Skin of body (tissue), 1 donor: ENCODE measurements at regions not wholly inside any gene's neighbourhood (a gene's known extent, or its start where the extent isn't known, plus 50 kb on each side); places are given as distances from the start of the nearest gene placed in this dataset.
A peak's percentile ranks its signal among the peaks of the same experiment; 100 is the strongest.
"Not testable (repeated sequence)": the region's sequence is repeated elsewhere in the genome, so short reads cannot be mapped to it uniquely, and the experiment has no call there.

ENCODE experiments used
- DNase-seq: peaks from one replicate; lab custom pipeline; 2025; lab: John Stamatoyannopoulos, UW

GRCh38 chr2:118791483-118791882 is 56.0 kb downstream of the EN1 start:
- DNase-seq: peak; percentile 67

- no peak for DNase-seq
Measured at GRCh38 chr2:118786746-118787145, 60.7 kb downstream of the EN1 start.

GRCh38 chr2:118784860-118785259 is 62.6 kb downstream of the EN1 start:
- no peak for DNase-seq

DNA sequence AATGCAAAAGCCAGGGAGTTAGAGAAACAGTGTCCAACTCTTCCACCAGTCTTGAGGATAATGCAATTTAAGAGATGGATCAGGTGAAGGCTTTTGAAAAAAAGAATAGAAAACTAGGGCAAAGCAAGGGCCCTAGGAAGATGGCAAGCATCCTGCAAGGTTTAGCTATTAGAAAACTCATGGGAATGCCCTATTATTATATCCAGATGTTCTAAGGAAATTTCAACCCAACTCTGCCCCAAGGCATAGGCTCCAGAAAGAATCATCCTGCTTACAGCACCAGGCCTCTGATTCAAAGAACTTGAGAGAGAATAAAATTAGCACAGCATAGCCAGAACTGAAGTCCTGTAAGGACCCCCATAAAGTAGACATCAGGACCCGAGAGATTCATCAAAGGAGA is 68.1 kb downstream of the EN1 start:
- DNase-seq: no peak

DNA sequence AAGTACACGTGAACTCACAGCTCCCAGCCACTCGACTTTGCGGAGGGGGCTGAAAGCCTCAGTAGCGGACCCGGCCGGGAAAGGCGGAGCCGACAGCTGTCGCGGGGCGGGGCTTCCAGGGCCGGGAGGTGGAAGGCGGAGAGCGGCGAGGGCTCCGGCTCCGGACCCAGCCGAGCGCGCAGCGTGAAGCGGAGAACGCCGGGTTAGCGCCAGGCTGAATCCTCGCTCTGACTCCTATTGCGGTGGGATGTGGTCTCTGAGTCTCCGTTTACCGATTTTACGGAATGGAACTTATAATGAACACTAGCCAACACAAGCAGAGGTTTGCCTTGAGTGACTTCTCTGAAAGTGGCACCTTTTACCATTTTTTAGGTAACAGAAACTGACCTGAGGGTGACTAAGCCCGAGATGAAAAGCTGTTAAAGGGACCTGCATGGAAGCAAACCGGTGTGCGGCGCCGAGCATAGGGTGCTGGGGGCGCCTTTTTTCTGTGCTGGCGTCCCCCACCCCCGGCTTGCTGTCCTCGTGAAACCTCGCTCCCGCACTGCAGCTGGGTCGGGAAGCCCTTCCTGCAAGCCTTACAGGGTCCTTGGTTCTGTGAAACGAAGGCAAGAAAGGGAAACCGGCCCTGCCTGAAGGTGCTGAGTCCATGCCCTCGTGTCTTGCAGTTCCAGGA is 72.9 kb downstream of the EN1 start:
- no peak for DNase-seq

DNA sequence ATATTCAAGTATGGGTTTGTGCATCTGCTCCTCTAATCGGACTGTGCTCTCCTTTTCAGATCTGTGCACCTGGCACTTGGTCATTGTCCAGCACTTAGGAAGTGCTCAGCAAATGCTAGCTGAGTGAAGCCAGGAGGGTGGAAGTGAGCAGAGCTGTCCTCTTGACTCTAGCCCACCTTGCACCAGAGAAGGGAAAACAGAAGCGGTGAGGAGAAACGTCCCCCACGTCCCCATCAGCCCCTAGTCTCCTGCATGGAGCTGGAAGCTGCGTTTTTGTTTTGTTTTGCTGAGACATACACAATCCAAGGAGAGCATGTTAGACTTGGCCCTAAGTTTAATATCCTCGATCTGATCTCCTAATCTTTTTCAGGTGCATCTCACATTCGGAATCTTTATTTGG is 73.6 kb downstream of the EN1 start:
- no peak for DNase-seq

DNA sequence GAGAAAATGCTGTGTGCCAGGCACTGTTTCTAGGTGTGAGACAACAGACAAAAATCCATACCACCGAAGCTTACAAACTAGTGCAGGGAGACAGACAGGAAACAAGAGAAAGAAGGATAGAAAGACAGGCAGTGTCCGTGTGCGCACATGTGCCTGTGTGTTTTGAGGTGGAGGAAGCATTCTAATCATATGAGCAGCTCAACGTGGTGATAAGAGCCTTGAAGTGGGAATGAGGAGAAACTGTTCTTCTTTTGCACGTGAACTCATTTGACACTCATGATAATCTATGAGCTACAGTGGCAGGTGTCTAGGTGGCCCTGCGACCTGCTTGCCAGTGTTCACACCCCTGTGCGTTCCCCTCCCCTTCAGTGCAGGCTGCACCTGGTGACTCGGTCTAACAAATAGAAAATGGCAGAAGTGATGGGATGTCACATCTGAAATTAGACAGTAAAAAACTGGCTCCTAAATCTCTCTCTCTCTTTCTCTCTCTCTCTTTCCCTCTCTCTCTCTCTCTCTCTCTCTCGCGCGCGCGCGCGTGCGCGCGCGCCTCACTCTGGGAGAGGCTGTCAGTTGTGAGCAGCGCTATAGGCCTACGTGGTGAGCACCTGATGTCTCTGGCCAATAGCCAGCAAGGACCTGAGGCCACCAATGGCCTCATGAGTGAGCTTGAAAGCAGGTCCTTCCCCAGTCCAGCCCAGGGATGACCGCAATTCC is 74.8 kb downstream of the EN1 start:
- DNase-seq: no peak

GRCh38 chr2:118769707-118770400 is 77.6 kb downstream of the EN1 start:
- DNase-seq: no peak

GRCh38 chr2:118766871-118767270 is 80.6 kb downstream of the EN1 start:
- DNase-seq: no peak

DNA sequence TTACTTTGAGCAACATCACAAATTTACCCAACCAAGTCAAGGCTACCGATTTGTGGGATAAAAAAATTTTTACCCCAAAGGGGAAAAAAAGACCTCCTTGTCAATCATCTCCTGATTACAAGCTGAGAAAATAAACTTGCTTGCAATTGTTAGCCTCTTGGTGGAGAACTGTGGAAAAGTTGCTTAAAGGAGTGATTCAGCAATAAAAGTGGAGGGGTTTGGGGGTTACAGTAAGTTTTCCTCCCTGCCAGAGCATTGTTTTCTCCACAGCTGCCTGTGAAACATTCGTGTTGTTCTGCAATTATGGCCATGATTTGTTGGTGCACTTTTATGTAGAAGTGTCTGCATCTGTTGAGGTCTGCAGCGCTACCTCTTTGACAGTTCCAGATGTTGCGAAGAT is 82.6 kb downstream of the EN1 start:
- no peak for DNase-seq

DNA sequence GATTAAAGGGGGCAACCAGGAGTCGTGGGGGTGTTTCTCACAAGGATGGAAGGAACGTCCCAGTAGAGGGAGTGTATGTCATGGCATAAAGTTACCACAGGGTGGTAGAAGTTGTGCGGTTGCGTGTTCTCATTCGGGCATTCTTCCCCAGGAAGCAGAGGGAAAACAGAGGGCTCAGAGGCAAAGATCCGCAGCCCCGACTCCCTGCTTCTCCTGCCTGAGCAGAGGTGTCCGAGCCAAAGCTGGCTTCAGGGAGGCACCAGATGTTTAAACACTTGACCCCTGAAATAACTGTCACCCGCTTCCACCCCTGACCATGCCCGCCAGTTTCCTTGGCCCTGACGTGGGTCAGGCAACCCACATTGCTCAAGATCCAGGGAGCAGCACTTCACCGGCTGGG is 83.7 kb downstream of the EN1 start:
- DNase-seq: no peak

GRCh38 chr2:118762290-118762689 is 85.2 kb downstream of the EN1 start:
- DNase-seq: no peak

DNA sequence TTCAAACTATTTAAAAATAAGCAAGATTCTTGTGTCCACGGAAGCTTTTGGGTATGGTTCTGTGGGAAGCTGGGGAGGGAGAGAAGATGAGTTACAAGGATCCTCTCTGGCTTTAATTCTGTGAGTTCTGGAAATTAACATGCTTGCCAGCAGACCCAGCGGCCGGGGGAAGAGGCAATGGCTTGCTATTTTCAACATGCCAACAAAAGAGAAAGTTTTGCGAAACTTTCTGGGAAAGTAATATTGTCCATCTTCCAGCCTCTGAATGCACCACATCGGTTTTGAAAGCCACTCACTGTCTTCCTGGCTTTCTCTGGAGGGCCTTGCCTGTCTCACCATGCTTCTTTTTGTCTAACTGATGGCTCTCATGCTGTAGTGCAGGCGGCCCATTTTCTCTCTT is 85.7 kb downstream of the EN1 start:
- no peak for DNase-seq

DNA sequence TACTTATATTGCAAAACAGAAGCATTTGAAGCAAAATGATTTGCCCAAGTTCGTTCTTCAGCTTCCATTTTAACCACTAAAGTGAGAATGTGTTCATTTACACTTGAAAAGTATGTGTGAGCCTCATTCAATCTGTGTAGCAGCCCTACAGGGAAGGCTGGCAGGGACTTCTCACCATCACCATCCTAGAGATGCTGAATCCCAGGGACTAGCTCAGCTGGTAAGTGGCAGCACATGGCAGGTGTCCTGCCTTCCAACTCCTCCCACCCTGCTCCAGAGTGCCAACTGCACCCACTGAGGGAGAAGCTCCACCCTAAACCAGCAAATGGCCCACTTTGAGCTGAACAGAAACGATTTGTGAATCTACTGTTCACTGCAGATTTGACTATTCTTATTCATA is 91.5 kb downstream of the EN1 start:
- no peak for DNase-seq

- no peak for DNase-seq
Measured at GRCh38 chr2:118755384-118755783, 92.1 kb downstream of the EN1 start.

GRCh38 chr2:118752762-118753429 is 94.6 kb downstream of the EN1 start:
- no peak for DNase-seq

DNA sequence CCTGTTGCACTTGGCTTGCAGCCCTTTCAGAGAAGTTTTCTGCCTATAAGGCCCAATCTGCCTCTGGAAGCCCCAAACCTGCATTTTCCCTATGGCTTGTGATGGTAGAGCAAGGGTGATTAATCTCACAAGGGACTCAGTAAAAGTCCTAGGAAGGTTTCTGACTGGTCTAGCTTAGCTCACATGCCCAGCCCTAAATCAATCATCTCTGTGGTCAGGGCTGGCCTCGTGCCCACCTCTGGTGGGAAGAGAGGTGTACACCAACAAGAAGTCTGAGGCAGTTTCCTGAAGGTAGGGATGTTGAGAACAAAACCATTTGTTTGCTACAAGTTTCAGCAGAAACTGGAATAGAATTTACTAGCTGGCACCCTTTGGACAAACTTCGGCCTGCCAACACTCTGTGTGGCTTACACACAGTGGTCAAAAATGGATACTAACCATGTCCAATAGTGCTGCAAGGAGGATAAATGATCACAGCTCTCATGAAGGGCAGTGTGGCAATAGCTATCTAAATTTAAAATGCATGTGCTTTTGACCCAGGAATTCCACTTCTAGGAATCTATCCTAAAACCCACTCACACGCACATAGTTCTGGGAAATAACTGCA is 96.4 kb downstream of the EN1 start:
- DNase-seq: no peak

DNA sequence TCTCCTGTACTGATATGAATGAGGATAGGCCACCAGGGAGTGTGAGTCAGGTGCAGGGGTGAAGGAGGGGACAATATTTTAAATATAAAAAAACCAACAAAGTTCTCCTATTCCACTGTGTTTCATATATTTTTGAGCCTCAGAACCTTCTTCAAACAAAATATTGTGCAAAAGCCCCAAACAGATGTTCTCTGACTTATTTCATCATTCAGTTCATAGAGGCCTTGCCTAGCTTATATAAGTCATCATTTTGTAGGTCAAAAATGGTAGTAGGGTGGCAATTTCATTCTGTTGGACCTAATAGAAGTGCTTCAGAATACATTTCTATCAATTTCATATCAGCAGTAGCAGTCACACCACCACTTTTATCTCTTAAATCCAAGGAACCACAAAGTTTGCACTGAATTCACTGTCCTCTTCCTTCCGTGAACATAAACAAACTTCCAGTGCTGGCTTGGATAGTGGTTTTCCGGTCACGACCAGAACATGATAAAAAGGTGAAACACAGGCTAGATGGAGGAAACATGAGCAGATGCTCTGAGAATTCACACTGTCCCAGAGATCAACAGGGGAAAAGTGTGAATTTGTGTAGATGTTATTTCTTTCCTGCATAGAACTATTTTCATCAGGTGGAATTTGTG is 99.1 kb downstream of the EN1 start:
- DNase-seq: no peak

DNA sequence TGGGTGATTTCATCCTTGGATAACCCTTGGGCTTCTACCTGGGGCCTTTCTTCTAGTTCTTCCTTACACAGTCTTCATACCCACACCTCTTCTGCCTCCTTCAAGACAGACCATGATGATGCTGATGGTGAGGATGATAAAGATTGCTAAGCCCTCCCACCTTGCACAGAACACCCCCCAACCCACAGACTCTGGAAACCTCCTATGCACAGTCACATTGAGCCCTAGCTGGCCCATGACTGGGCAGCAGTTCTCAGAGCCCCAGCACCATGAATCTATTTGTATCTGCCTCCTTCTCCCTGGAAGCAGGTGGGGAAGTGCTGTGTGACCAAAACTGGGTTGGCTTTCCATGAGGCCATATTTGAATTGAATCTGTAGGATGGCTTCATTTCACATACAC is 99.8 kb downstream of the EN1 start:
- no peak for DNase-seq

- DNase-seq: no peak
Measured at GRCh38 chr2:118747066-118747465, 100.4 kb downstream of the EN1 start.

DNA sequence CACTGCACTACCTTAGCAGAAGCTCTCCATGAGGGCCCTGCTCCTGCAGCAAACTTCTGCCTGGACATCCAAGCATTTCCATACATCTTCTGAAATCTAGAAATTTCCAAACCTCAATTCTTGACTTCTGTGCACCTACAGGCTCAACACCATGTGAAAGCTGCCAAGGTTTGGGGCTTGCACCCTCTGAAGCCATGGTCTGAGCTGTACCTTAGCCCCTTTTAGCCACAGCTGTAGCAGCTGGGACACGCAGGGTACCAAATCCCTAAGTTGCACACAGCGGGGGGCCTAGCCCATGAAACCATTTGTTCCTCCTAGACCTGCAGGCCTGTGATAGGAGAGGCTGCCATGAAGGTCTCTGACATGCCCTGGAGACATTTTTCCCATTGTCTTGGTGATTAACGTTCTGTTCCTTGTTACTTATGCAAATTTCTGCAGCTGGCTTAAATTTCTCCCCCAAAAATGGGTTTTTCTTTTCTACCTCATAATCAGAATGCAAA is 102.7 kb downstream of the EN1 start:
- DNase-seq: not testable (repeated sequence)
